CD14-positive monocyte (primary cell): ENCODE measurements at regions not wholly inside any gene's neighbourhood (a gene's known extent, or its start where the extent isn't known, plus 50 kb on each side); places are given as distances from the start of the nearest gene placed in this dataset.

ENCODE experiments used
- DNase-seq, 3 donors: peaks; one replicate each; pipeline ENCODE4 v3.0.0-alpha.2; 2011 to 2022
- H2AFZ ChIP-seq: 2 replicates; pipeline ENCODE4 v1.6.0; 2012; ENCODE audit warnings: mild to moderate bottlenecking, low read depth, low read length, inconsistent platforms; ENCODE audit not compliant: insufficient read depth, poor library complexity, severe bottlenecking
- H3K27ac ChIP-seq, 2 donors: 1 replicate in 1 of 2; 2 replicates in 1 of 2; pipeline ENCODE4 v1.5.1; 2012 to 2013; ENCODE audit warnings: low read length in 2 of 2, control low read depth in 1 of 2, inconsistent platforms in 1 of 2, low read depth in 1 of 2, mild to moderate bottlenecking in 1 of 2
- H3K27me3 ChIP-seq, 2 donors: one replicate each; pipeline versions ENCODE4 v1.6.0 to v1.6.1; 2011 to 2013; ENCODE audit warnings: low read length in 2 of 2; ENCODE audit not compliant: control insufficient read depth in 2 of 2, insufficient read depth in 2 of 2
- H3K36me3 ChIP-seq, 2 donors: replicated peaks in 1 of 2; 1 replicate in 1 of 2; 2 replicates in 1 of 2; pipeline versions ENCODE4 v1.5.1 to v1.6.1; 2012 to 2013; ENCODE audit warnings: low read length in 2 of 2, control low read depth in 1 of 2, inconsistent platforms in 1 of 2, mild to moderate bottlenecking in 1 of 2; ENCODE audit not compliant: insufficient read depth in 2 of 2, control insufficient read depth in 1 of 2
- H3K4me1 ChIP-seq, 2 donors: 1 replicate in 1 of 2; 2 replicates in 1 of 2; pipeline versions ENCODE4 v1.5.1 to v1.6.1; 2012 to 2013; ENCODE audit warnings: low read length in 2 of 2, control low read depth in 1 of 2, inconsistent platforms in 1 of 2, mild to moderate bottlenecking in 1 of 2, moderate library complexity in 1 of 2; ENCODE audit not compliant: insufficient read depth in 2 of 2, control insufficient read depth in 1 of 2
- H3K4me2 ChIP-seq: replicated peaks from 2 replicates; pipeline ENCODE3; 2012; ENCODE audit warnings: low read length, moderate library complexity, mild to moderate bottlenecking; ENCODE audit not compliant: poor library complexity, severe bottlenecking; ENCODE audit errors: extremely low read depth
- H3K4me3 ChIP-seq, 3 experiments: fragments of 200-600 bp in 1 of 3; sonication (generic) in 1 of 3; replicated peaks in 1 of 3; 1 replicate in 2 of 3; 2 replicates in 1 of 3; pipeline ENCODE4 v1.5.1; 2011 to 2013; ENCODE audit warnings: low read length in 3 of 3, mild to moderate bottlenecking in 3 of 3, control low read depth in 2 of 3, low read depth in 2 of 3, inconsistent platforms in 1 of 3, moderate library complexity in 1 of 3
- H3K79me2 ChIP-seq: 2 replicates; pipeline ENCODE4 v1.6.0; 2012; ENCODE audit warnings: mild to moderate bottlenecking, control low read depth, inconsistent platforms, low read length, moderate library complexity; ENCODE audit not compliant: insufficient read depth
- H3K9ac ChIP-seq: 2 replicates; pipeline ENCODE4 v1.6.0; 2017; ENCODE audit warnings: low read length, mild to moderate bottlenecking; ENCODE audit not compliant: insufficient read depth, poor library complexity, severe bottlenecking
- H3K9me3 ChIP-seq, 2 donors: replicated peaks in 1 of 2; 1 replicate in 1 of 2; 2 replicates in 1 of 2; pipeline versions ENCODE4 v1.5.1 to v1.6.1; 2012 to 2013; ENCODE audit warnings: low read length in 2 of 2, control low read depth in 1 of 2; ENCODE audit not compliant: control insufficient read depth in 1 of 2, insufficient read depth in 1 of 2
- H4K20me1 ChIP-seq: 2 replicates; pipeline ENCODE4 v1.6.0; 2012; ENCODE audit warnings: mild to moderate bottlenecking, low read length, control low read depth, moderate library complexity; ENCODE audit not compliant: insufficient read depth
- H3K27ac Mint-ChIP-seq, 7 donors: one replicate each; pipeline ENCODE4 v1.8.0; 2020; ENCODE audit warnings: mild to moderate bottlenecking in 7 of 7, mixed read lengths in 7 of 7, moderate library complexity in 6 of 7, inconsistent platforms in 2 of 7
- H3K27me3 Mint-ChIP-seq, 3 donors: one replicate each; pipeline ENCODE4 v1.8.0; 2021 to 2022; ENCODE audit warnings: low read depth in 3 of 3, mild to moderate bottlenecking in 3 of 3, mixed read lengths in 3 of 3, moderate library complexity in 3 of 3, inconsistent platforms in 1 of 3
- H3K36me3 Mint-ChIP-seq, 2 donors: one replicate each; pipeline ENCODE4 v1.8.0; 2020; ENCODE audit warnings: mixed read lengths in 2 of 2, inconsistent platforms in 1 of 2, mild to moderate bottlenecking in 1 of 2
- H3K4me1 Mint-ChIP-seq: one replicate; pipeline ENCODE4 v1.8.0; 2020; ENCODE audit warnings: mild to moderate bottlenecking, mixed read lengths
- H3K4me3 Mint-ChIP-seq, 2 donors: one replicate each; pipeline ENCODE4 v1.8.0; 2020; ENCODE audit warnings: mild to moderate bottlenecking in 2 of 2, mixed read lengths in 2 of 2, moderate library complexity in 1 of 2
- H3K9me3 Mint-ChIP-seq, 7 donors: one replicate each; pipeline ENCODE4 v1.8.0; 2020 to 2022; ENCODE audit warnings: mixed read lengths in 7 of 7, mild to moderate bottlenecking in 6 of 7, moderate library complexity in 6 of 7, inconsistent platforms in 2 of 7
- WGBS: methylation state at CpG from one replicate; pipeline ENCODE4 v1.1.5; 2013; ENCODE audit warnings: missing lambda C conversion rate; ENCODE audit not compliant: insufficient coverage; 5-methylcytosine and 5-hydroxymethylcytosine counted together
- intact Hi-C, 2 donors: fragments of 100-400 bp; cut with micrococcal nuclease; formaldehyde crosslinking; loops; one replicate each; pipeline versions ENCODE4 v1.15.0 to v1.15.1; 2023
- TF ChIP-seq, protein P1 (sequence below): fragments of 200-600 bp; IDR thresholded peaks from one replicate; pipeline ENCODE4 v1.8.0; 2022; ENCODE audit warnings: antibody characterized with exemption, mild to moderate bottlenecking

DNA sequence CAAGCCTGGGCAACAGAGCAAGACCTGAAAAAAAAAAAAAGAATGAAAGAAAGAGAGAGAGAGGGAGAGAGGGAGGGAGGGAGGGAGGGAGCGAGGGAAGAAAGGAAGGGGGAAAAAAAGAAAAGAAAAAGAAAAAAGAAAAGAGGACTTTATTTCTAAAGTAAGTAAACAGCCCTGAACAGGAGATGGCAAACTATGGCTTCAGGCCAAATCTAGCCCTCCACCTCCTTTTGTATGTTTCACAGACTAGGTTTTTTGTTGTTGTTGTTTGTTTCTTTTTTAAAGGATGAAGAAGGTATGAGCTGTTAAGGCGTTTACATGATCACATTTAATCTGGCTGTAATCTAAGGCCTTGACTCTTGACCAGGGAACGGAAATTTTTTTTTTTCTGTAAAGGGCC is 711.1 kb upstream of the NRSN1 start:
- intact Hi-C loops, result no loop called here
- Histone ChIP-seq H3K9ac (no peak overlapping the region), H3K9me3 (no peaks in the 10 kb centered on the region), H3K4me1 (no peaks in the 10 kb centered on the region), H4K20me1 (no peaks in the 10 kb centered on the region), H3K4me3 (no peak overlapping the region), H3K79me2 (no peaks in the 10 kb centered on the region), H3K27me3 (no peaks in the 10 kb centered on the region), H3K27ac (no peak overlapping the region), H3K36me3 (no peaks in the 10 kb centered on the region), H3K4me2 (no peak overlapping the region), H2AFZ (no peak overlapping the region)
- no peaks in the 10 kb centered on the region for H3K27me3 Mint-ChIP-seq
- WGBS, result no CpG with 5 or more reads among the region's 3 CpGs
- no peaks in the 10 kb centered on the region for H3K36me3 Mint-ChIP-seq
- DNase-seq, result no peak
- H3K9me3 Mint-ChIP-seq, result peaks cover 0 to 8% (median 2%) of the 10 kb centered on the region in 7 donors
- no peak overlapping the region for H3K4me3 Mint-ChIP-seq
- H3K27ac Mint-ChIP-seq, result no peak overlapping the region
- TF ChIP-seq, protein P1, sequence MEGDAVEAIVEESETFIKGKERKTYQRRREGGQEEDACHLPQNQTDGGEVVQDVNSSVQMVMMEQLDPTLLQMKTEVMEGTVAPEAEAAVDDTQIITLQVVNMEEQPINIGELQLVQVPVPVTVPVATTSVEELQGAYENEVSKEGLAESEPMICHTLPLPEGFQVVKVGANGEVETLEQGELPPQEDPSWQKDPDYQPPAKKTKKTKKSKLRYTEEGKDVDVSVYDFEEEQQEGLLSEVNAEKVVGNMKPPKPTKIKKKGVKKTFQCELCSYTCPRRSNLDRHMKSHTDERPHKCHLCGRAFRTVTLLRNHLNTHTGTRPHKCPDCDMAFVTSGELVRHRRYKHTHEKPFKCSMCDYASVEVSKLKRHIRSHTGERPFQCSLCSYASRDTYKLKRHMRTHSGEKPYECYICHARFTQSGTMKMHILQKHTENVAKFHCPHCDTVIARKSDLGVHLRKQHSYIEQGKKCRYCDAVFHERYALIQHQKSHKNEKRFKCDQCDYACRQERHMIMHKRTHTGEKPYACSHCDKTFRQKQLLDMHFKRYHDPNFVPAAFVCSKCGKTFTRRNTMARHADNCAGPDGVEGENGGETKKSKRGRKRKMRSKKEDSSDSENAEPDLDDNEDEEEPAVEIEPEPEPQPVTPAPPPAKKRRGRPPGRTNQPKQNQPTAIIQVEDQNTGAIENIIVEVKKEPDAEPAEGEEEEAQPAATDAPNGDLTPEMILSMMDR, result no peak
- no peaks in the 10 kb centered on the region for H3K4me1 Mint-ChIP-seq

DNA sequence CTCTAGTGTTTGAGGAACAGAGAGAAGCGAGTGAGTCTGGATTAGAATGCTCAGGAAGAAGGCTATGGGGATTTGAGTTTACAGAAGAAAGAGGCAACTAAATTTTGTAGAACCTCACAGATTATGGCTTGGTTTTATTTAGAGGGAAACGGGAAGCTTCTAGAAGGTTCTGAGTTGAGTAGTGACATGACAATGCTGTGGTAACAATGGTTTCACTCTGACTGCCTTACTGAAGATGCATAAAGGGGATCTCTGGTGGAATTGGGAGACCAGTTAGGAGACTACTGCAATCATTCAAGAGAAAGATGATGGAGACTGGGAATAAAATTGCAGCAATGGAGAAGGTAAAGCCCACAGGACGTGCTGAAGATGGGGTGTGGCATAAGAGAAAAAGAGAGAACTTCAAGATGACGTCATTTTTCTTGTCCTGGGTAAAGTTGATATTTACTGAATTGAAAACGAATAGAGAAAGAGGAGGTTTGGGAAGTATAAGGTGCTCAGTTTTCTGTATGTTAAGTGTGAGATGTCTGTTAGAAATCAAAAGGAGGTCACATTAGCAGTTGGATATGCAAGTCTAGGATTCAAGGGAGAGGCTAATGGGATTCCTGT is 710.1 kb upstream of the NRSN1 start:
- H3K4me2 ChIP-seq, result no peak overlapping the region
- H3K4me1 Mint-ChIP-seq, result no peaks in the 10 kb centered on the region
- no peak for DNase-seq
- H3K27me3 Mint-ChIP-seq, result no peaks in the 10 kb centered on the region
- no peak overlapping the region for H3K4me3 Mint-ChIP-seq
- no peaks in the 10 kb centered on the region for H4K20me1 ChIP-seq
- no peak overlapping the region for H3K4me3 ChIP-seq
- H3K9ac ChIP-seq, result no peak overlapping the region
- no peaks in the 10 kb centered on the region for H3K36me3 Mint-ChIP-seq
- H3K36me3 ChIP-seq, result no peaks in the 10 kb centered on the region
- intact Hi-C loops, result no loop called here
- H3K9me3 ChIP-seq, result peaks cover 0 to 6% of the 10 kb centered on the region in 2 donors
- H3K79me2 ChIP-seq, result no peaks in the 10 kb centered on the region
- no peak overlapping the region for H3K27ac Mint-ChIP-seq
- TF ChIP-seq, protein P1, result no peak
- no peaks in the 10 kb centered on the region for H3K27me3 ChIP-seq
- H3K9me3 Mint-ChIP-seq, result peaks cover 0 to 7% (median 0%) of the 10 kb centered on the region in 7 donors
- 63% methylated on average over 5 of the region's 5 CpGs for WGBS
- H3K4me1 ChIP-seq, result no peaks in the 10 kb centered on the region
- no peak overlapping the region for H3K27ac ChIP-seq
- no peak overlapping the region for H2AFZ ChIP-seq
